MCF 10A (cell line): ENCODE measurements at regions not wholly inside any gene's neighbourhood (a gene's known extent, or its start where the extent isn't known, plus 50 kb on each side); places are given as distances from the start of the nearest gene placed in this dataset.

ENCODE experiments used
- BruUV-seq: library from RNA; stranded (reverse); fragments of 400-500 nt; replicated peaks from 2 replicates; lab custom pipeline; 2021; lab: Mats Ljungman, UMichigan
- CTCF ChIA-PET: fragments of 300-600 bp; sonication (Branson Sonifier 250); formaldehyde crosslinking; extraction: SDS; loops from one replicate; lab custom pipeline; 2021; ENCODE audit warnings: antibody characterized with exemption, inconsistent platforms; lab: Yijun Ruan, JAX
- POLR2A ChIA-PET: fragments of 300-600, 350-650 bp; sonication (Branson Sonifier 250); formaldehyde crosslinking; extraction: SDS; loops from one replicate; lab custom pipeline; 2020; ENCODE audit warnings: antibody characterized with exemption, inconsistent platforms; lab: Yijun Ruan, JAX
- DNase-seq: peaks from one replicate; pipeline ENCODE4 v3.0.0-alpha.2; 2018; ENCODE audit not compliant: unreplicated experiment
- H3K27ac Mint-ChIP-seq: one replicate; pipeline ENCODE4 v1.8.0; 2022; ENCODE audit warnings: mild to moderate bottlenecking, low read depth, mixed read lengths; ENCODE audit not compliant: unreplicated experiment
- H3K27me3 Mint-ChIP-seq: one replicate; pipeline ENCODE4 v1.8.0; 2022; ENCODE audit warnings: mixed read lengths; ENCODE audit not compliant: insufficient read depth, unreplicated experiment
- H3K36me3 Mint-ChIP-seq: one replicate; pipeline ENCODE4 v1.8.0; 2022; ENCODE audit warnings: mild to moderate bottlenecking, moderate library complexity, mixed read lengths; ENCODE audit not compliant: insufficient read depth, unreplicated experiment
- H3K4me1 Mint-ChIP-seq: one replicate; pipeline ENCODE4 v1.8.0; 2022; ENCODE audit warnings: mixed read lengths; ENCODE audit not compliant: insufficient read depth, unreplicated experiment
- H3K4me3 Mint-ChIP-seq: one replicate; pipeline ENCODE4 v1.8.0; 2022; ENCODE audit warnings: mild to moderate bottlenecking, moderate library complexity, mixed read lengths; ENCODE audit not compliant: unreplicated experiment
- H3K9me3 Mint-ChIP-seq: one replicate; pipeline ENCODE4 v1.8.0; 2022; ENCODE audit warnings: mixed read lengths; ENCODE audit not compliant: unreplicated experiment
- CTCF ChIP-seq: fragments of 200-600 bp; IDR thresholded peaks from one replicate; pipeline ENCODE4 v1.8.0; 2022; ENCODE audit warnings: antibody characterized with exemption, mild to moderate bottlenecking; ENCODE audit not compliant: unreplicated experiment
- intact Hi-C: fragments of 100-400 bp; cut with micrococcal nuclease; formaldehyde crosslinking; loops from 2 replicates; pipeline ENCODE4 v1.14.1; 2022

- Mint-ChIP-seq H3K4me1 (no peaks in the 10 kb centered on the region), H3K9me3 (no peaks in the 10 kb centered on the region), H3K36me3 (no peaks in the 10 kb centered on the region), H3K4me3 (no peak overlapping the region), H3K27ac (no peak overlapping the region), H3K27me3 (no peaks in the 10 kb centered on the region)
- CTCF ChIA-PET, result no interaction called here
- TF ChIP-seq CTCF, result no peak
- POLR2A ChIA-PET, result no interaction called here
- no peak for DNase-seq
- BruUV-seq, result no TSS peak
- intact Hi-C loops, result no loop called here
Observed at GRCh38 chr3:181860235-181860634, 148.5 kb downstream of the SOX2 start.

GRCh38 chr3:181862502-181862901 is 150.8 kb downstream of the SOX2 start:
- no peaks in the 10 kb centered on the region for H3K36me3 Mint-ChIP-seq
- ChIA-PET POLR2A (no interaction called here), CTCF (interaction anchor here (1.3 kb wide), 1 partner anchor 10 kb away, joined by 3 read pairs; no protein-coding TSS in a partner anchor)
- intact Hi-C loops, result no loop called here
- H3K4me3 Mint-ChIP-seq, result no peak overlapping the region
- no peak overlapping the region for H3K27ac Mint-ChIP-seq
- no TSS peak for BruUV-seq
- TF ChIP-seq CTCF, result no peak
- DNase-seq, result no peak
- no peaks in the 10 kb centered on the region for H3K4me1 Mint-ChIP-seq
- no peaks in the 10 kb centered on the region for H3K27me3 Mint-ChIP-seq
- H3K9me3 Mint-ChIP-seq, result no peaks in the 10 kb centered on the region

- intact Hi-C loops, result no loop called here
- no peaks in the 10 kb centered on the region for H3K27me3 Mint-ChIP-seq
- no peak overlapping the region for H3K27ac Mint-ChIP-seq
- TF ChIP-seq CTCF, result no peak
- CTCF ChIA-PET, result no interaction called here
- no peak overlapping the region for H3K4me3 Mint-ChIP-seq
- no peaks in the 10 kb centered on the region for H3K9me3 Mint-ChIP-seq
- no peaks in the 10 kb centered on the region for H3K36me3 Mint-ChIP-seq
- no peaks in the 10 kb centered on the region for H3K4me1 Mint-ChIP-seq
- BruUV-seq, result no TSS peak
- no peak for DNase-seq
- POLR2A ChIA-PET, result no interaction called here
Observed at GRCh38 chr3:181868576-181869082, 156.9 kb downstream of the SOX2 start.

GRCh38 chr3:181872887-181873286 is 161.2 kb downstream of the SOX2 start:
- DNase-seq, result no peak
- POLR2A ChIA-PET, result interaction anchor here (0.6 kb wide), 1 partner anchor 12 kb away, joined by 3 read pairs; no protein-coding TSS in a partner anchor
- no peak for TF ChIP-seq CTCF
- no peak overlapping the region for H3K4me3 Mint-ChIP-seq
- no peaks in the 10 kb centered on the region for H3K4me1 Mint-ChIP-seq
- H3K27me3 Mint-ChIP-seq, result no peaks in the 10 kb centered on the region
- H3K9me3 Mint-ChIP-seq, result no peaks in the 10 kb centered on the region
- CTCF ChIA-PET, result no interaction called here
- intact Hi-C loops, result no loop called here
- no peak overlapping the region for H3K27ac Mint-ChIP-seq
- no peaks in the 10 kb centered on the region for H3K36me3 Mint-ChIP-seq
- no TSS peak for BruUV-seq
